Body of pancreas (tissue), 4 donors: ENCODE measurements at regions not wholly inside any gene's neighbourhood (a gene's known extent, or its start where the extent isn't known, plus 50 kb on each side); places are given as distances from the start of the nearest gene placed in this dataset.
"Not testable (repeated sequence)": the region's sequence is repeated elsewhere in the genome, so short reads cannot be mapped to it uniquely, and the experiment has no call there.

Experiments used
- ATAC-seq: fragments of 150-250 bp; one replicate; pipeline ENCODE4 v1.9.1; 2016
- DNase-seq, 4 donors: peaks; one replicate each; pipeline ENCODE4 v3.0.0-alpha.2; 2019
- H3K27ac ChIP-seq, 4 donors: fragments of 200-600 bp; sonication (generic); 1 replicate in 3 of 4; 2 replicates in 1 of 4; pipeline versions ENCODE4 v1.5.1 to v1.6.1; 2016 to 2019; ENCODE audit warnings: mild to moderate bottlenecking in 1 of 4, mixed read lengths in 1 of 4, moderate library complexity in 1 of 4
- H3K27me3 ChIP-seq, 2 donors: fragments of 200-600 bp; sonication (generic); one replicate each; pipeline ENCODE4 v1.6.0; 2016; ENCODE audit warnings: mild to moderate bottlenecking in 1 of 2
- H3K36me3 ChIP-seq, 2 donors: fragments of 200-600 bp; sonication (generic); replicated peaks in 1 of 2; 2 replicates each; pipeline ENCODE4 v1.5.1; 2016; ENCODE audit warnings: low read depth in 2 of 2; ENCODE audit not compliant: insufficient read depth in 1 of 2
- H3K4me1 ChIP-seq: fragments of 200-600 bp; sonication (generic); one replicate; pipeline ENCODE4 v1.6.0; 2016
- H3K4me3 ChIP-seq, 2 donors: fragments of 200-600 bp; sonication (generic); 1 replicate in 1 of 2; 2 replicates in 1 of 2; pipeline ENCODE4 v1.5.1; 2016 to 2019
- H3K9me3 ChIP-seq, 3 donors: fragments of 200-600 bp; sonication (generic); 1 replicate in 2 of 3; 2 replicates in 1 of 3; pipeline ENCODE4 v1.5.1; 2016
- POLR2A ChIP-seq, 3 donors: fragments of 450-650 bp; IDR thresholded peaks; one replicate each; pipeline ENCODE4 v1.6.1; 2016; ENCODE audit warnings: antibody characterized with exemption in 3 of 3, mild to moderate bottlenecking in 2 of 3
- WGBS, 2 donors: methylation state at CpG; one replicate each; pipeline ENCODE4 v1.1.5; 2017; 5-methylcytosine and 5-hydroxymethylcytosine counted together
- intact Hi-C: fragments of 100-400 bp; cut with DNase I; formaldehyde crosslinking; loops from one replicate; pipeline ENCODE4 v1.15.1; 2023
- TF ChIP-seq, protein P1 (sequence below), 7 experiments: fragments of 450-650 bp in 4 of 7; fragments of 200-600 bp in 3 of 7; sonication (generic) in 3 of 7; IDR thresholded peaks; one replicate each; pipeline ENCODE4 v1.5.1; 2016 to 2019; ENCODE audit warnings: antibody characterized with exemption in 7 of 7

DNA sequence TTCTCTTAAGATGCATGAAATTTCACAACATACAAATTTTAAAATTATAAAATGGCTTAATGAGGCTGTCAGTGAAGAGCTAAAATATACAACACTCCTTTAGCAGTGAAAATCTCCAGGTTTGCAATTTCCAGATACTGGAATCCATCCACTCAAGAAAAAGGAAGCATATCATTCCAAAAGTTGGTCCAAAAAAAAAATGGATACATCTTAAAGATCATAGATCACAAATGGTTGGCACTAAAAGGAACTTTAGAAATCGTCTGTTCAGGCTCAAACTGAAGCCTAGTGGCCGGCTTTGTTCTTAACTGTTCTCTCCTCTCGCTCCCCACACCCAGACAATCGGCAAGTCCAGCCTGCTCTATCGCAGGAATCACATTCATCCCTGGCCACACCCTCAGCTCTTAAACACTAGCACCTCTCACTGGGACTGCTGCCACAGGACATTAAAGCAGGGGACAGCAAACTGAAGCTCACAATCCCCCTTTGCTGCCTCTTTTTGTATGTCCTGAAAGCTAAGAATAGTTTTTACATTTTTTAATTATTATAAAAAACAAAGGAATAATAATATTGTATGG lies 130.3 kb upstream of the CDIN1 start:
- Histone ChIP-seq H3K27me3 (no peaks in the 10 kb centered on the region), H3K4me3 (no peak overlapping the region), H3K4me1 (no peaks in the 10 kb centered on the region), H3K9me3 (no peaks in the 10 kb centered on the region), H3K27ac (no peak overlapping the region), H3K36me3 (no peaks in the 10 kb centered on the region)
- 44 to 60% methylated on average over 5 of the region's 5 CpGs for WGBS, 2 donors
- intact Hi-C loops: no loop called here
- ATAC-seq (no peak), DNase-seq (no peak)
- TF ChIP-seq POLR2A (IDR thresholded peaks at IDR 0.05): no peak
- TF ChIP-seq, protein P1, sequence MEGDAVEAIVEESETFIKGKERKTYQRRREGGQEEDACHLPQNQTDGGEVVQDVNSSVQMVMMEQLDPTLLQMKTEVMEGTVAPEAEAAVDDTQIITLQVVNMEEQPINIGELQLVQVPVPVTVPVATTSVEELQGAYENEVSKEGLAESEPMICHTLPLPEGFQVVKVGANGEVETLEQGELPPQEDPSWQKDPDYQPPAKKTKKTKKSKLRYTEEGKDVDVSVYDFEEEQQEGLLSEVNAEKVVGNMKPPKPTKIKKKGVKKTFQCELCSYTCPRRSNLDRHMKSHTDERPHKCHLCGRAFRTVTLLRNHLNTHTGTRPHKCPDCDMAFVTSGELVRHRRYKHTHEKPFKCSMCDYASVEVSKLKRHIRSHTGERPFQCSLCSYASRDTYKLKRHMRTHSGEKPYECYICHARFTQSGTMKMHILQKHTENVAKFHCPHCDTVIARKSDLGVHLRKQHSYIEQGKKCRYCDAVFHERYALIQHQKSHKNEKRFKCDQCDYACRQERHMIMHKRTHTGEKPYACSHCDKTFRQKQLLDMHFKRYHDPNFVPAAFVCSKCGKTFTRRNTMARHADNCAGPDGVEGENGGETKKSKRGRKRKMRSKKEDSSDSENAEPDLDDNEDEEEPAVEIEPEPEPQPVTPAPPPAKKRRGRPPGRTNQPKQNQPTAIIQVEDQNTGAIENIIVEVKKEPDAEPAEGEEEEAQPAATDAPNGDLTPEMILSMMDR (IDR thresholded peaks at IDR 0.05): no peak

DNA sequence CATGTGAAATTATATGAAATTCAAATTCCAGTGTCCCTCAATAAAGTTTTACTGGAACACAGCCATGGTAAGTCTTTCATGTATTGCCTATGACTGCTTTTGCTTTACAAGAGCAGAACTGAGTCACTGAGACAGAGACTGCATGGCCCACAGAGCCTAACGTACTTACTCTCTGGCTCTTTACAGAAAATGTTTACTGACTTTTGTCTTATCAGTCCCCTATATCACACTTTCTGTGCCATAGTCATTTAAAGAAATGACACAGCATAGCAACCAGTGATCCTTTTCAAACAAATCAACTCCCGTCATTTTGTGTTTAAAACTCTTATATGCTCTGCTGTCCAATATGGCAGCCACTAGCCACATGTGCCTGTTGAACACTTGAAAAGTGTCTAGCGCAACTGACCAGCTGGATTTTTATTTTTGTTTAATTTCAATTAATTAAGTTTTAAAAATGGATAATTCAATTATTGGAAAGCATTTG lies 129.7 kb upstream of the CDIN1 start:
- H3K27me3 ChIP-seq: no peaks in the 10 kb centered on the region
- DNase-seq (no peak), ATAC-seq (no peak)
- no peak overlapping the region for H3K4me3 ChIP-seq
- intact Hi-C loops: no loop called here
- 89 to 92% methylated on average over 3 of the region's 3 CpGs for WGBS, 2 donors
- H3K4me1 ChIP-seq: no peaks in the 10 kb centered on the region
- no peak overlapping the region for H3K27ac ChIP-seq
- no peak for TF ChIP-seq POLR2A (IDR thresholded peaks at IDR 0.05)
- TF ChIP-seq, protein P1 (IDR thresholded peaks at IDR 0.05): no peak
- no peaks in the 10 kb centered on the region for H3K36me3 ChIP-seq
- H3K9me3 ChIP-seq: no peaks in the 10 kb centered on the region

DNA sequence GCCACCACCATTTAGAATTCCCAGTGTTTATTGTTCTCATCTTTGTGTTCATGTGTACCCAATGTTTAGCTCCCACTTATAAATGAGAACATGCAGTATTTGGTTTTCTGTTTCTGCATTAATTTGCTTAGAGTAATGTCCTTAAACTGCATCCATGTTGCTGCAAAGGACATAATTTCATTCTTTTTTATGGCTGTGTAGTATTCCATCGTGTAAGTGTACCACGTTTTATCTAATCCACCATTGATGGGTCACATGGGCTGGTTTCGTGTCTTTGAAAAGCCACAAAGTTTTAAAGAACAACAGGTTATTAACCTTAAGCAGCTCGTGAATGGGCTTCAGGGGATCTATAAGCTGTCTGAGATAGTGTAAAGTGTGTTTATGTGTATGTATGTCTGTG lies 125.2 kb upstream of the CDIN1 start:
- intact Hi-C loops, H3K27ac ChIP-seq, H3K27me3 ChIP-seq, H3K4me1 ChIP-seq, ATAC-seq, H3K36me3 ChIP-seq, DNase-seq, H3K9me3 ChIP-seq, H3K4me3 ChIP-seq: not testable (repeated sequence)
- WGBS, 2 donors: 71 to 78% methylated on average over 4 of the region's 4 CpGs

DNA sequence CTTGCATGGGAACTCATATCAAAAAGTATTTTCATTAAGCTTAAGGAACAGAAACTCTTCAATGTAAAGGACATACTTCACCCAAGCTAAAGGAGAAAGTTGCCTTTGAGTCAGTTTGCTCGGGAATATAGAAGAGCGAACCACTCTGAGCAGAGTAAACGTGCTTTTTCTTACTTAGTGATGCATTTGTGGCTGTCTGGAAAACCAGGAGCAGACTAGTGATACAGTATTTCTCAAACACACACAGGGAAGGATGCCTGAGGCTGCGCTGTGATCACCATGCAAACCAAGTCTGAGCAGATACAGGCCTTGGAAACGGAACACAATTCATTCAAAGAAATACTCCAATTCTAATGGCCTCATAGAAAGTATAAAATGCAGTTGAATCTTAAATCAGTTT lies 121.0 kb upstream of the CDIN1 start:
- Histone ChIP-seq H3K4me1 (no peaks in the 10 kb centered on the region), H3K4me3 (no peak overlapping the region), H3K27me3 (no peaks in the 10 kb centered on the region), H3K27ac (no peak overlapping the region), H3K36me3 (no peaks in the 10 kb centered on the region), H3K9me3 (no peaks in the 10 kb centered on the region)
- no peak for DNase-seq
- WGBS, 2 donors: 42 to 44% methylated on average over 5 of the region's 5 CpGs
- intact Hi-C loops: no loop called here
- no peak for ATAC-seq
- TF ChIP-seq POLR2A (IDR thresholded peaks at IDR 0.05): no peak
- TF ChIP-seq, protein P1 (IDR thresholded peaks at IDR 0.05): no peak

DNA sequence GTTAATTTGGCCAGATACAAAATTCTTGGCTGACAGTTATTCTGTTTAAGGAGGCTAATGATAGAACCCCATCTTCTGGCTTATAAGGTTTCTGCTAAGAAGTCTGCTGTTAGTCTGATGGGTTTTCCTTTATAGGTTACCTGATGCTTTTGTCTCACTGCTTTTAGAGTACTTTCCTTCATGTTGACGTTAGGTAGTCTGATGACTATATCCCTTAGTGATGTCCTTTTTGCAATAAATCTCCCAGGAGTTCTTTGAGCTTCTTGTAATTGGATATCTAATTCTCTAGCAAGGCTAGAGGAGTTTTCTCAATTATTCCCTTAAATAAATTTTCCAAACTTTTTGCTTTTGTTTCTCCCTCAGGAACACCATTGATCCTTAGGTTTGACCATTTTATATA lies 114.1 kb upstream of the CDIN1 start:
- intact Hi-C loops: no loop called here
- Histone ChIP-seq H3K4me3 (no peak overlapping the region), H3K9me3 (no peaks in the 10 kb centered on the region), H3K4me1 (no peaks in the 10 kb centered on the region), H3K27me3 (no peaks in the 10 kb centered on the region), H3K27ac (no peak overlapping the region), H3K36me3 (no peaks in the 10 kb centered on the region)
- no peak for ATAC-seq
- WGBS, 2 donors: 75 to 81% methylated on average over 1 of the region's 1 CpG
- TF ChIP-seq POLR2A (IDR thresholded peaks at IDR 0.05): no peak
- TF ChIP-seq, protein P1 (IDR thresholded peaks at IDR 0.05): no peak
- DNase-seq: no peak
